Progenitor cell of endocrine pancreas (in vitro differentiated cells): ENCODE measurements at regions not wholly inside any gene's neighbourhood (a gene's known extent, or its start where the extent isn't known, plus 50 kb on each side); places are given as distances from the start of the nearest gene placed in this dataset.
"Not testable (repeated sequence)": the region's sequence is repeated elsewhere in the genome, so short reads cannot be mapped to it uniquely, and the experiment has no call there.

Source experiments
- DNase-seq: peaks from one replicate; pipeline ENCODE4 v3.0.0; 2021; ENCODE audit warnings: low spot score; ENCODE audit not compliant: unreplicated experiment
- H3K27ac Mint-ChIP-seq: 2 replicates; pipeline ENCODE4 v1.8.0; 2021; ENCODE audit warnings: mild to moderate bottlenecking, moderate library complexity, mixed read lengths
- H3K27me3 Mint-ChIP-seq: 2 replicates; pipeline ENCODE4 v1.8.0; 2021; ENCODE audit warnings: mixed read lengths
- H3K36me3 Mint-ChIP-seq: 2 replicates; pipeline ENCODE4 v1.8.0; 2022; ENCODE audit warnings: mixed read lengths; ENCODE audit not compliant: insufficient read depth
- H3K4me1 Mint-ChIP-seq: 2 replicates; pipeline ENCODE4 v1.8.0; 2021; ENCODE audit warnings: low read depth, mixed read lengths
- H3K4me3 Mint-ChIP-seq: 2 replicates; pipeline ENCODE4 v1.8.0; 2021; ENCODE audit warnings: low read depth, mild to moderate bottlenecking, moderate library complexity, mixed read lengths
- H3K9me3 Mint-ChIP-seq: 2 replicates; pipeline ENCODE4 v1.8.0; 2021; ENCODE audit warnings: low read depth, mixed read lengths
- TF ChIP-seq, protein P1 (sequence below): fragments of 200-600 bp; sonication (generic); IDR thresholded peaks from one replicate; pipeline ENCODE4 v1.5.0; 2021; ENCODE audit warnings: antibody characterized with exemption, mild to moderate bottlenecking; ENCODE audit not compliant: unreplicated experiment

DNA sequence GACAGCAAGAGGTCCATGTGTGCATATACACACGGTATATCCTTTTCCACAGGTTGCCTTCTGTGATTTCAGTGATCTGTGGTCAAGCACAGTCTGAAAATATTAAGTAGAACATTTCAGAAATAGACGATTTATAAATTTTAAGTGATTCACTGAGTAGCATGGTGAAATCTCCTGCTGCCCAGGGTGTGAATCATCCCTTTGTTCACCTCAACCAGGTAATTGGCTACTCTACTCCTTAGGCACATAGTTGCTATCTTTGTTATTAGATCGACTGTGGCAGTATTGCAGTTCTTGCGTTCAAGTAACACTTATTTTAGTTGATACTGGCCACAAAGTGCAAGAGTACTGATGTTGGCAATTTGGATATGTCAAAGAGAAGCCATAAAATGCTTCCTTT is 1421.7 kb downstream of the GRIK2 start:
- TF ChIP-seq, protein P1, sequence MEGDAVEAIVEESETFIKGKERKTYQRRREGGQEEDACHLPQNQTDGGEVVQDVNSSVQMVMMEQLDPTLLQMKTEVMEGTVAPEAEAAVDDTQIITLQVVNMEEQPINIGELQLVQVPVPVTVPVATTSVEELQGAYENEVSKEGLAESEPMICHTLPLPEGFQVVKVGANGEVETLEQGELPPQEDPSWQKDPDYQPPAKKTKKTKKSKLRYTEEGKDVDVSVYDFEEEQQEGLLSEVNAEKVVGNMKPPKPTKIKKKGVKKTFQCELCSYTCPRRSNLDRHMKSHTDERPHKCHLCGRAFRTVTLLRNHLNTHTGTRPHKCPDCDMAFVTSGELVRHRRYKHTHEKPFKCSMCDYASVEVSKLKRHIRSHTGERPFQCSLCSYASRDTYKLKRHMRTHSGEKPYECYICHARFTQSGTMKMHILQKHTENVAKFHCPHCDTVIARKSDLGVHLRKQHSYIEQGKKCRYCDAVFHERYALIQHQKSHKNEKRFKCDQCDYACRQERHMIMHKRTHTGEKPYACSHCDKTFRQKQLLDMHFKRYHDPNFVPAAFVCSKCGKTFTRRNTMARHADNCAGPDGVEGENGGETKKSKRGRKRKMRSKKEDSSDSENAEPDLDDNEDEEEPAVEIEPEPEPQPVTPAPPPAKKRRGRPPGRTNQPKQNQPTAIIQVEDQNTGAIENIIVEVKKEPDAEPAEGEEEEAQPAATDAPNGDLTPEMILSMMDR: no peak
- H3K27ac Mint-ChIP-seq: no peak overlapping the region
- H3K27me3 Mint-ChIP-seq: no peaks in the 10 kb centered on the region
- no peaks in the 10 kb centered on the region for H3K4me1 Mint-ChIP-seq
- DNase-seq: no peak
- H3K9me3 Mint-ChIP-seq: no peaks in the 10 kb centered on the region
- no peak overlapping the region for H3K4me3 Mint-ChIP-seq
- H3K36me3 Mint-ChIP-seq: no peaks in the 10 kb centered on the region

DNA sequence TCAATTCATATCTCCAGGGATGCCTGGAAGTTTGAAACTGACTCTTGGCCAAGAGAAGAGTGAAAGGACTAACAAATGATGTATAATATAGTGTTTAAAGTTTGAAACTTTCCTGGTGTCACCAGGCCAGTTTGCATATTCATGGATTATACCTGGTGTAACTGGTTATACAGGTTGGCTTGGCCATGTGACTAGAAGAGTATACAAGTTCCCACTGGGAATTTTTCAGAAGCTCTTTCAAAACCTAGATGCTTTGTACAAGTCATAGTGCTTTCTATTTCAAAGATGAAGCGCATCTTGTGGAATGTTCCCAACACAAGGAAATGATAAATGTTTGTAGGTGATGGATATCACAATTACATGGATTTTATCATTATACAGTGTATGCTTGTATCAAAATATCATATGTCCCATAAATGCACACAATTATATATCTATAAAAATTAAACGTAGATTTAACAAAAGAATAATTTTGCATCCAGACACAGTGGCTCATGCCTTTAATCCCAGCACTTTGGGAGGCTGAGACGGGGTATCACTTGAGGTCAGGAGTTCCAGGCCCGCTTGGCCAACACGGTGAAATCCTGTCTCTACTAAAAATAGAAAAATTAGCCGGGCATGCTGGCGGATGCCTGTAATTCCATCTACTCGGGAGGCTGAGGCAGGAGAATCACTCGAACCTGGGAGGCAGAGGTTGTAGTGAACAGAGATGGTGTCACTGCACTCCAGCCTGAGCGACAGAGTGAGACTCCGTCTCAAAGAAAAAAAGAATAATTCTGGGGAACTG is 1420.2 kb downstream of the GRIK2 start:
- TF ChIP-seq, protein P1: no peak
- H3K9me3 Mint-ChIP-seq: no peaks in the 10 kb centered on the region
- no peak overlapping the region for H3K27ac Mint-ChIP-seq
- no peak for DNase-seq
- H3K4me1 Mint-ChIP-seq: no peaks in the 10 kb centered on the region
- no peak overlapping the region for H3K4me3 Mint-ChIP-seq
- H3K27me3 Mint-ChIP-seq: no peaks in the 10 kb centered on the region
- no peaks in the 10 kb centered on the region for H3K36me3 Mint-ChIP-seq

DNA sequence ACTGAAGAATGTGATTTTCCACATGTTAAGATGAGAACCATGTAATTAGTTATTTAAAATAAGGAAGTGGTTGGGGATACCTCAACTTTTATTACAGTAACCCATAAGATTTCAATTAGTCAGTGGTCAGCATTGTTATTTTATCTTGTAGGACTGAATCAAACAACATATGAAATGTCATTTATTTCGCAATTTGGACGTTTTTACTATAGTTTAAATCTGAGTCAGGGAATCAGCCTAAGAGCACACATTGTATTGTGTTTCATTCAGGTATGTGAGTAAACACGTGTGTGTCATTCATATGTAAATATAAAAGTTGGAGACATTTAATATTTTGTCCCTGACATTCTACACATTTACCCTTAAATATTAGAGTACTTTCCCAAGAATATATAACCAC is 1418.7 kb downstream of the GRIK2 start:
- DNase-seq: no peak
- Mint-ChIP-seq H3K9me3 (no peaks in the 10 kb centered on the region), H3K36me3 (no peaks in the 10 kb centered on the region), H3K27ac (no peak overlapping the region), H3K4me1 (no peaks in the 10 kb centered on the region), H3K4me3 (no peak overlapping the region), H3K27me3 (no peaks in the 10 kb centered on the region)
- TF ChIP-seq, protein P1: no peak

DNA sequence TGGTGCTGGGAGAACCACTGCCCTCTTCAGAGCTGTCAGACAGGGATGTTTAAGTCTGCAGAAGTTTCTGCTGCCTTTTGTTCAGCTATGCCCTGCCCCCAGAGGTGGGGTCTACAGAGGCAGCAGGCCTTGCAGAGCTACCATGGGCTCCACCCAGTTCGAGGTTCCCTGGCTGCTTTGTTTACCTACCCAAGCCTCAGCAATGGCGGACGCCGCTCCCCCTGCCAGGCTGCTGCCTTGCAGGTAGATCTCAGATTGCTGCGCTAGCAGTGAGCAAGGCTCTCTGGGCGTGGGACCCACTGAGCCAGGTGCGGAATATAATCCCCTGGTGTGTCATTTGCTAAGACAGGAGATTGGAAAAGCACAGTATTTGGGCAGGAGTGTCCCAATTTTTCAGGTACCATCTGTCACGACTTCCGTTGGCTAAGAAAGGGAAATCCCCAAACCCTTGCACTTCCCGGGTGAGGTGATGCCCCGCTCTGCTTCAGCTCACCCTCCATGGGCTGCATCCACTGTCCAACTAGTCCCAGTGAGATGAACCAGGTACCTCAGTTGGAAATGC is 1415.5 kb downstream of the GRIK2 start:
- DNase-seq, H3K4me3 Mint-ChIP-seq, H3K36me3 Mint-ChIP-seq, H3K27me3 Mint-ChIP-seq, H3K4me1 Mint-ChIP-seq, H3K27ac Mint-ChIP-seq: not testable (repeated sequence)
- peaks cover 10% of the 10 kb centered on the region for H3K9me3 Mint-ChIP-seq

DNA sequence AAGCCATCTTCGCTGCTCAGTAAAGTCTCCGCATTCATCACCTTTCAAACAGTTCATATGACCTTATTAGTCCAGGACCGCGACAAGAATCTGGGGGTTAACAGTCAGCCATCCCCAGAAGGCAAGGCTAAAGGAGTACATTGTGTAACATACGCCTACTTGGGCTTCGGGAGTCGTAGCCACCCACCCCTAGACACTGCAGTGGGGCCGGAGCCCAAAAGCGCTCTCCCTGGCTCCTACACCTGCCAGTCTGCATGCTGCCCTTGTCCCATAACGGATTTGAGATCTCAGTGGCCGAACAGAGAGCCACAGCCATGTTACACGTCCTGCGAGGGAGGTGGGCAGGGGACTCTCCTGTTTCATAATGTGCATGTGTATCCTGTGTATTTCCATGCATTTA is 1405.5 kb downstream of the GRIK2 start:
- Mint-ChIP-seq H3K4me1 (peaks cover 3% of the 10 kb centered on the region), H3K36me3 (no peaks in the 10 kb centered on the region)
- no peak for DNase-seq

More for the DNA sequence above, 1405.5 kb downstream of the GRIK2 start:
- peak overlapping the region; percentile 76 for H3K4me3 Mint-ChIP-seq
- H3K27me3 Mint-ChIP-seq: no peaks in the 10 kb centered on the region
- H3K9me3 Mint-ChIP-seq: no peaks in the 10 kb centered on the region
- TF ChIP-seq, protein P1: no peak
- H3K27ac Mint-ChIP-seq: peak overlapping the region; percentile 89
